ENCODE measurements at regions not wholly inside any gene's neighbourhood (a gene's known extent, or its start where the extent isn't known, plus 50 kb on each side); places are given as distances from the start of the nearest gene placed in this dataset.

DNA sequence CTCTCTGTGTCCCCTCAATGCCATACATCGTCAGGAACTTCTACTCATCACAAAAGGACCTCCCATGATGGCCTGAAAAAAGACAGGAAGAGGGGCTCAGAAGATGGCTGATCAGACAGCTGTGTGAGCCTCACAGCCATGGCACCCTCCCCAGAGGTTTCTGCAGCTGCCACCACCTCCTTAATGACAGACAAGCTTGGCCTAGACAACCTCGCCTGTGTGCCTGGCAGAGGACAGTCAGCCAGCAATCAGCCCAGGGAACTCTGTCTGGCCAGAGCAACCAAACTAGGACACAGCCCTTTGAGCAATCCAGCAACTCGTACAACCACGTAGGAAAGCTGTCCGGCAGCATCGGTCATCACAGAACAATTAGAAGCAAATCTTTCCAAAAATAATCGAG is 54.2 kb upstream of the MED9 start:
- no peak for ATAC-seq
- no peak for TF ChIP-seq RARB (CRISPR knock-in tag; IDR thresholded peaks at IDR 0.05)

DNA sequence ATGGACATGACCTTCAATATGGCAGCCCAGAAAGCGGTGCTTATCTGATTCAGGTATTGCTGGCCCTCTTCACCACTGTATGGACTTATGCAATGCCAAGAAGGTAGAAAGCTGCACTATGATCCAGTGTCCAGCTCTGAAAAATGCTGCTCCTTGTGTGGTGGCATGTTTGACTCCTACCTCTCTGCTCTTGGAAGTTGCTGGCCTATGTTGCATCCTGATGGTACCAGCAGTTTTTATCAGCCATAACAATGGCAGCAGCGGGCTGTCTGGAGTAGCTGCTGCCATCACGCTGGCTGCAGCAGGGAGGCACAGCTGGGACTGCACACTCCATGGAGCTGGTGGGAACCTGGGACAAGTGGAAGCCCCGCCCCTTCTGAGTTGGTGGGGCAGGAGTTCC is 53.1 kb upstream of the MED9 start:
- no peak for ATAC-seq

GRCh38 chr17:17424552-17424951 is 52.2 kb upstream of the MED9 start:
- no peak for TF ChIP-seq CREB5 (CRISPR knock-in tag; IDR thresholded peaks at IDR 0.05; ENCODE audit: low read depth)
- TF ChIP-seq OSR1 (CRISPR knock-in tag; IDR thresholded peaks at IDR 0.05) = no peak
- TF ChIP-seq ZNF565 (CRISPR knock-in tag; conservative IDR thresholded peaks at IDR 0.05; ENCODE audit: low read depth) = no peak
- TF ChIP-seq PATZ1 (CRISPR knock-in tag; IDR thresholded peaks at IDR 0.05; ENCODE audit: borderline replicate concordance) = no peak
- TF ChIP-seq ISL1 (CRISPR knock-in tag; IDR thresholded peaks at IDR 0.05) = no peak
- TF ChIP-seq CSDC2 (CRISPR knock-in tag; IDR thresholded peaks at IDR 0.05) = no peak
- TF ChIP-seq ZC3H10 (CRISPR knock-in tag; IDR thresholded peaks at IDR 0.05) = no peak
- no peak for TF ChIP-seq ZNF70 (CRISPR knock-in tag; IDR thresholded peaks at IDR 0.05)
- no peak for TF ChIP-seq GLIS3 (CRISPR knock-in tag; IDR thresholded peaks at IDR 0.05)
- TF ChIP-seq ESRRG (CRISPR knock-in tag; IDR thresholded peaks at IDR 0.05) = no peak
- no peak for TF ChIP-seq ZFP30 (CRISPR knock-in tag; IDR thresholded peaks at IDR 0.05)
- no peak for TF ChIP-seq BACH2 (CRISPR knock-in tag; IDR thresholded peaks at IDR 0.05; ENCODE audit: borderline replicate concordance)
- no peak for TF ChIP-seq PPARA (CRISPR knock-in tag; IDR thresholded peaks at IDR 0.05; ENCODE audit: borderline replicate concordance)
- TF ChIP-seq TOX (CRISPR knock-in tag; IDR thresholded peaks at IDR 0.05; ENCODE audit: borderline replicate concordance) = no peak
- TF ChIP-seq, protein P1, sequence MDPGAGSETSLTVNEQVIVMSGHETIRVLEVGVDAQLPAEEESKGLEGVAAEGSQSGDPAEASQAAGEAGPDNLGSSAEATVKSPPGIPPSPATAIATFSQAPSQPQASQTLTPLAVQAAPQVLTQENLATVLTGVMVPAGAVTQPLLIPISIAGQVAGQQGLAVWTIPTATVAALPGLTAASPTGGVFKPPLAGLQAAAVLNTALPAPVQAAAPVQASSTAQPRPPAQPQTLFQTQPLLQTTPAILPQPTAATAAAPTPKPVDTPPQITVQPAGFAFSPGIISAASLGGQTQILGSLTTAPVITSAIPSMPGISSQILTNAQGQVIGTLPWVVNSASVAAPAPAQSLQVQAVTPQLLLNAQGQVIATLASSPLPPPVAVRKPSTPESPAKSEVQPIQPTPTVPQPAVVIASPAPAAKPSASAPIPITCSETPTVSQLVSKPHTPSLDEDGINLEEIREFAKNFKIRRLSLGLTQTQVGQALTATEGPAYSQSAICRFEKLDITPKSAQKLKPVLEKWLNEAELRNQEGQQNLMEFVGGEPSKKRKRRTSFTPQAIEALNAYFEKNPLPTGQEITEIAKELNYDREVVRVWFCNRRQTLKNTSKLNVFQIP (CRISPR knock-in tag; IDR thresholded peaks at IDR 0.05; ENCODE audit: borderline replicate concordance, low read depth) = no peak
- TF ChIP-seq ZFP3 (CRISPR knock-in tag; IDR thresholded peaks at IDR 0.05) = no peak
- no peak for TF ChIP-seq SNAI2 (CRISPR knock-in tag; IDR thresholded peaks at IDR 0.05)
- TF ChIP-seq, protein P2, sequence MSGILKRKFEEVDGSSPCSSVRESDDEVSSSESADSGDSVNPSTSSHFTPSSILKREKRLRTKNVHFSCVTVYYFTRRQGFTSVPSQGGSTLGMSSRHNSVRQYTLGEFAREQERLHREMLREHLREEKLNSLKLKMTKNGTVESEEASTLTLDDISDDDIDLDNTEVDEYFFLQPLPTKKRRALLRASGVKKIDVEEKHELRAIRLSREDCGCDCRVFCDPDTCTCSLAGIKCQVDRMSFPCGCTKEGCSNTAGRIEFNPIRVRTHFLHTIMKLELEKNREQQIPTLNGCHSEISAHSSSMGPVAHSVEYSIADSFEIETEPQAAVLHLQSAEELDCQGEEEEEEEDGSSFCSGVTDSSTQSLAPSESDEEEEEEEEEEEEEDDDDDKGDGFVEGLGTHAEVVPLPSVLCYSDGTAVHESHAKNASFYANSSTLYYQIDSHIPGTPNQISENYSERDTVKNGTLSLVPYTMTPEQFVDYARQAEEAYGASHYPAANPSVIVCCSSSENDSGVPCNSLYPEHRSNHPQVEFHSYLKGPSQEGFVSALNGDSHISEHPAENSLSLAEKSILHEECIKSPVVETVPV (CRISPR knock-in tag; IDR thresholded peaks at IDR 0.05) = no peak
- no peak for TF ChIP-seq TCF4 (CRISPR knock-in tag; IDR thresholded peaks at IDR 0.05; ENCODE audit: borderline replicate concordance)
- TF ChIP-seq, protein P3, sequence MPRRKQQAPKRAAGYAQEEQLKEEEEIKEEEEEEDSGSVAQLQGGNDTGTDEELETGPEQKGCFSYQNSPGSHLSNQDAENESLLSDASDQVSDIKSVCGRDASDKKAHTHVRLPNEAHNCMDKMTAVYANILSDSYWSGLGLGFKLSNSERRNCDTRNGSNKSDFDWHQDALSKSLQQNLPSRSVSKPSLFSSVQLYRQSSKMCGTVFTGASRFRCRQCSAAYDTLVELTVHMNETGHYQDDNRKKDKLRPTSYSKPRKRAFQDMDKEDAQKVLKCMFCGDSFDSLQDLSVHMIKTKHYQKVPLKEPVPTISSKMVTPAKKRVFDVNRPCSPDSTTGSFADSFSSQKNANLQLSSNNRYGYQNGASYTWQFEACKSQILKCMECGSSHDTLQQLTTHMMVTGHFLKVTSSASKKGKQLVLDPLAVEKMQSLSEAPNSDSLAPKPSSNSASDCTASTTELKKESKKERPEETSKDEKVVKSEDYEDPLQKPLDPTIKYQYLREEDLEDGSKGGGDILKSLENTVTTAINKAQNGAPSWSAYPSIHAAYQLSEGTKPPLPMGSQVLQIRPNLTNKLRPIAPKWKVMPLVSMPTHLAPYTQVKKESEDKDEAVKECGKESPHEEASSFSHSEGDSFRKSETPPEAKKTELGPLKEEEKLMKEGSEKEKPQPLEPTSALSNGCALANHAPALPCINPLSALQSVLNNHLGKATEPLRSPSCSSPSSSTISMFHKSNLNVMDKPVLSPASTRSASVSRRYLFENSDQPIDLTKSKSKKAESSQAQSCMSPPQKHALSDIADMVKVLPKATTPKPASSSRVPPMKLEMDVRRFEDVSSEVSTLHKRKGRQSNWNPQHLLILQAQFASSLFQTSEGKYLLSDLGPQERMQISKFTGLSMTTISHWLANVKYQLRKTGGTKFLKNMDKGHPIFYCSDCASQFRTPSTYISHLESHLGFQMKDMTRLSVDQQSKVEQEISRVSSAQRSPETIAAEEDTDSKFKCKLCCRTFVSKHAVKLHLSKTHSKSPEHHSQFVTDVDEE (CRISPR knock-in tag; IDR thresholded peaks at IDR 0.05) = no peak
- ATAC-seq = no peak

More for the DNA sequence above, 53.1 kb upstream of the MED9 start:
- TF ChIP-seq ESRRG (CRISPR knock-in tag; IDR thresholded peaks at IDR 0.05) (no peak), ZNF565 (CRISPR knock-in tag; conservative IDR thresholded peaks at IDR 0.05; ENCODE audit: low read depth) (no peak), PATZ1 (CRISPR knock-in tag; IDR thresholded peaks at IDR 0.05; ENCODE audit: borderline replicate concordance) (no peak), ZNF8 (CRISPR knock-in tag; IDR thresholded peaks at IDR 0.05) (no peak)
